Glutamatergic neuron (in vitro differentiated cells): ENCODE measurements at regions not wholly inside any gene's neighbourhood (a gene's known extent, or its start where the extent isn't known, plus 50 kb on each side); places are given as distances from the start of the nearest gene placed in this dataset.

Source experiments
- DNase-seq: peaks from one replicate; pipeline ENCODE4 v3.0.0; 2022
- H3K27ac Mint-ChIP-seq: one replicate; pipeline ENCODE4 v1.8.0; 2020; ENCODE audit warnings: mild to moderate bottlenecking, mixed read lengths, inconsistent platforms; ENCODE audit not compliant: unreplicated experiment
- H3K27me3 Mint-ChIP-seq: one replicate; pipeline ENCODE4 v1.8.0; 2020; ENCODE audit warnings: mild to moderate bottlenecking, moderate library complexity, mixed read lengths, inconsistent platforms; ENCODE audit not compliant: unreplicated experiment
- H3K36me3 Mint-ChIP-seq: one replicate; pipeline ENCODE4 v1.8.0; 2020; ENCODE audit warnings: mild to moderate bottlenecking, mixed read lengths, inconsistent platforms; ENCODE audit not compliant: unreplicated experiment
- H3K4me1 Mint-ChIP-seq: one replicate; pipeline ENCODE4 v1.8.0; 2020; ENCODE audit warnings: mild to moderate bottlenecking, low read depth, mixed read lengths, inconsistent platforms; ENCODE audit not compliant: unreplicated experiment
- H3K4me3 Mint-ChIP-seq: one replicate; pipeline ENCODE4 v1.8.0; 2020; ENCODE audit warnings: mild to moderate bottlenecking, mixed read lengths, inconsistent platforms; ENCODE audit not compliant: unreplicated experiment
- H3K9me3 Mint-ChIP-seq: one replicate; pipeline ENCODE4 v1.8.0; 2020; ENCODE audit warnings: mild to moderate bottlenecking, moderate library complexity, mixed read lengths, inconsistent platforms; ENCODE audit not compliant: unreplicated experiment
- TF ChIP-seq, protein P1 (sequence below): fragments of 200-600 bp; sonication (generic); IDR thresholded peaks from one replicate; pipeline ENCODE4 v1.5.0; 2021; ENCODE audit not compliant: partially characterized antibody, unreplicated experiment

DNA sequence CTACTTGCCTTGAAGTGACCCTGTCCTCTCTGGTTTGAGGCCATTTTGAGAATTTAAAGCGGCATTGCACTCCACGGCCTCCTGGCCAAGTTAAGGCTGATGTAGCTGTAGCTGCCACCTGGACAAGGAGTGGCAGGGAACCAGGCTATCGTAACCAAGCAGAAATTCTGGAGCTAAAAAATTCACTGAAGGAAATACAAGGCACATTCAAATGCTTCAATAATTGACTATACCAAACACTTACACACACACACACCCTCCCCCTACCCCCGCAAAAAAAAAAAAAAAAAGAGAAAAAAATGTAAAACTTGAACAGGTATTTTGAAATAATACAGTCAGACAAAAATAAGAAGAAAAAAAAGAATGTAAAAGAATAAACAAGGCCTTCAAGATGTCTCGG is 409.0 kb upstream of the SEMA3A start:
- Mint-ChIP-seq H3K9me3 (no peaks in the 10 kb centered on the region), H3K4me1 (no peaks in the 10 kb centered on the region), H3K27ac (no peak overlapping the region), H3K4me3 (no peak overlapping the region), H3K36me3 (no peaks in the 10 kb centered on the region), H3K27me3 (no peaks in the 10 kb centered on the region)
- DNase-seq: no peak
- TF ChIP-seq, protein P1, sequence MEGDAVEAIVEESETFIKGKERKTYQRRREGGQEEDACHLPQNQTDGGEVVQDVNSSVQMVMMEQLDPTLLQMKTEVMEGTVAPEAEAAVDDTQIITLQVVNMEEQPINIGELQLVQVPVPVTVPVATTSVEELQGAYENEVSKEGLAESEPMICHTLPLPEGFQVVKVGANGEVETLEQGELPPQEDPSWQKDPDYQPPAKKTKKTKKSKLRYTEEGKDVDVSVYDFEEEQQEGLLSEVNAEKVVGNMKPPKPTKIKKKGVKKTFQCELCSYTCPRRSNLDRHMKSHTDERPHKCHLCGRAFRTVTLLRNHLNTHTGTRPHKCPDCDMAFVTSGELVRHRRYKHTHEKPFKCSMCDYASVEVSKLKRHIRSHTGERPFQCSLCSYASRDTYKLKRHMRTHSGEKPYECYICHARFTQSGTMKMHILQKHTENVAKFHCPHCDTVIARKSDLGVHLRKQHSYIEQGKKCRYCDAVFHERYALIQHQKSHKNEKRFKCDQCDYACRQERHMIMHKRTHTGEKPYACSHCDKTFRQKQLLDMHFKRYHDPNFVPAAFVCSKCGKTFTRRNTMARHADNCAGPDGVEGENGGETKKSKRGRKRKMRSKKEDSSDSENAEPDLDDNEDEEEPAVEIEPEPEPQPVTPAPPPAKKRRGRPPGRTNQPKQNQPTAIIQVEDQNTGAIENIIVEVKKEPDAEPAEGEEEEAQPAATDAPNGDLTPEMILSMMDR: no peak

DNA sequence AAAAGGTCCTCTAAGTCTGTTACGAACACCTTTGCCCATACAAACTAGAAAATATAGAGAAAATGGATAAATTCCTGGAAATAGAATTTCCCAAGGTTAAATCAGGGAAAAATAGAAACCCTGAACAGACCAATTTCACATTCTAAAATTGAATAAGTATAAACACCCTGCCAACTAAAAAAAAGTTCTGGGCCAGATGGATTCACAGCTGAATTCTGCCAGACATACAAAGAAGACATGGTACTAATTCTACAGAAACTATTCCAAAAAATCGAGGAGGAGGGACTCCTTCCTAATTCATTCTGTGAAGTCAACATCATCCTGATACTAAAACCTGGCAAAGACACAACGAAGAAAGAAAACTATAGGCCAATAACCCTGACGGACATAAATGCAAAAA is 400.4 kb upstream of the SEMA3A start:
- Mint-ChIP-seq H3K27ac (no peak overlapping the region), H3K9me3 (no peaks in the 10 kb centered on the region), H3K27me3 (peaks cover 1% of the 10 kb centered on the region), H3K4me3 (no peak overlapping the region), H3K4me1 (no peaks in the 10 kb centered on the region), H3K36me3 (no peaks in the 10 kb centered on the region)
- TF ChIP-seq, protein P1: no peak
- DNase-seq: no peak

DNA sequence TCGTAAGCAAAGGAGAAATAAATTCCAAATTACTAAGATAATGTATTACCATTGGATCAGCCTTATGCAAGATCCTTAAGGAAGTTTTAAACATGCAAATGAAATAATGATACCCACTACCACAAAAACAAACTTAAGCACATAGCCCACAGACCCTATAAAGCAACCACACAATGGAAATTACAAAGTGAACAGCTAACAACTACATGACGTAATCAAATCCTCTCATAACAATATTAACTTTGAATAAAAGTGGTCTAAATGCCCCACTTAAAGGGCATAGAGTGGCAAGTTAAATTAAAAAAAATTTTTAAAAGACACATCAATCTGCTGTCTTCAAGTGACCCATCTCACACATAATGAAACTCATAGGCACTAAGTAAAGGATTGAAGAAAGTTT is 397.3 kb upstream of the SEMA3A start:
- TF ChIP-seq, protein P1: no peak
- Mint-ChIP-seq H3K27ac (no peak overlapping the region), H3K9me3 (no peaks in the 10 kb centered on the region), H3K36me3 (no peaks in the 10 kb centered on the region), H3K27me3 (peaks cover 1% of the 10 kb centered on the region), H3K4me1 (no peaks in the 10 kb centered on the region), H3K4me3 (no peak overlapping the region)
- DNase-seq: no peak

DNA sequence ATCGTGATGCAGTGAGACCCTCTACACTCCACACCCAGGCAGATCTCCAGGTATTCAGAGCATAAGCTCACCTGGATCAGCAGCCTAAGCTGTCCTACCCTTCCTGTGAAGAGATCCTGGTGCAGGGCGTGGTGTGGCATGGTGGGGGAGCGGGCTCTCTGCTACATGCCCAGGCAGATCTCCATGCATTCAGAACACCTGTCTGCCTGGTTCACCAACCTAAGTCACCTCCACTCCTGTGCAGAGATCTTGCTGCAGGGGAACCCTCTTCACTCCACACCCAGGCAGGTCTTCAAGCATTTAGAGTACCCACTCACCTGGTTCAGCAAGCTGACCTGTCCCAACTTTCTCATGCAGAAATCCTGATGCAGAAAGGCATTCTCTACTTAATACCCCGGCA is 394.4 kb upstream of the SEMA3A start:
- no peak overlapping the region for H3K27ac Mint-ChIP-seq
- H3K27me3 Mint-ChIP-seq: peaks cover 1% of the 10 kb centered on the region
- no peak for DNase-seq
- TF ChIP-seq, protein P1: no peak
- H3K4me1 Mint-ChIP-seq: no peaks in the 10 kb centered on the region
- no peaks in the 10 kb centered on the region for H3K9me3 Mint-ChIP-seq
- no peaks in the 10 kb centered on the region for H3K36me3 Mint-ChIP-seq
- no peak overlapping the region for H3K4me3 Mint-ChIP-seq

DNA sequence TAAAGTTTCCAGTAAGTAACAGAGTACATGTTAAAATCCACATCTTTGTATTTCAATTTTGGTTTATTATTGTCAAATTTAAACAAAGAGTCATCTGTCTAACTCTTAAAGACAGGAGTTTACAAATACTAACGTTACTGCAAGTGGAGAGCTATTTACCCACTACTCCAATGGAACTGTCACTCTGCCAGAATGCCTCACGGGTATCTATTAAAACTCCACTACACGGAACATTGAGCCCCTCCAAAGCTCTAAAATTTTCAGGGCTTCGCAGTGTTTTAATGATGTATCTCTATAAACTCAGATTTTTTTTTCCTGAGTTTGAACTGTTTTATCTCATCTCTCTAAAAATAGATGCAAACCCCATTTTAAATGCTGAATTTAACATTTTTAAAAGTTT is 388.7 kb upstream of the SEMA3A start:
- Mint-ChIP-seq H3K4me1 (no peaks in the 10 kb centered on the region), H3K9me3 (no peaks in the 10 kb centered on the region), H3K27me3 (no peaks in the 10 kb centered on the region), H3K27ac (no peak overlapping the region), H3K36me3 (no peaks in the 10 kb centered on the region), H3K4me3 (no peak overlapping the region)
- TF ChIP-seq, protein P1: no peak
- no peak for DNase-seq
